Activated T-helper 2 cell treated with anti-CD3 and anti-CD28 coated beads, Interferon-gamma antibody, Interleukin-2, Interleukin-4, amounts not matched to agents 10 μg/mL and 5 μg/mL and 100 μg/mL, durations not matched to agents 14 hours and 24 hours and 36 hours (primary cell): ENCODE measurements at regions not wholly inside any gene's neighbourhood (a gene's known extent, or its start where the extent isn't known, plus 50 kb on each side); places are given as distances from the start of the nearest gene placed in this dataset.

ENCODE experiments used
- DNase-seq: peaks from one replicate; pipeline ENCODE4 v3.0.0; 2021; ENCODE audit warnings: low spot score
- H3K27ac Mint-ChIP-seq: one replicate; pipeline ENCODE4 v1.8.0; 2021; ENCODE audit warnings: mixed read lengths
- H3K27me3 Mint-ChIP-seq: one replicate; pipeline ENCODE4 v1.8.0; 2021; ENCODE audit warnings: low read depth, mixed read lengths
- H3K36me3 Mint-ChIP-seq: one replicate; pipeline ENCODE4 v1.8.0; 2021; ENCODE audit warnings: low read depth, mixed read lengths
- H3K4me1 Mint-ChIP-seq: one replicate; pipeline ENCODE4 v1.8.0; 2021; ENCODE audit warnings: low read depth, mixed read lengths
- H3K4me3 Mint-ChIP-seq: one replicate; pipeline ENCODE4 v1.8.0; 2021; ENCODE audit warnings: low read depth, mild to moderate bottlenecking, moderate library complexity, mixed read lengths
- H3K9me3 Mint-ChIP-seq: one replicate; pipeline ENCODE4 v1.8.0; 2021; ENCODE audit warnings: mixed read lengths
- intact Hi-C: fragments of 100-400 bp; cut with micrococcal nuclease; formaldehyde crosslinking; loops from one replicate; pipeline ENCODE4 v1.15.1; 2023

GRCh38 chr3:166456286-166456685 is 619.1 kb upstream of the BCHE start:
- Mint-ChIP-seq H3K27ac (no peak overlapping the region), H3K4me1 (no peaks in the 10 kb centered on the region), H3K36me3 (no peaks in the 10 kb centered on the region), H3K4me3 (no peak overlapping the region), H3K9me3 (peaks cover 36% of the 10 kb centered on the region), H3K27me3 (no peaks in the 10 kb centered on the region)
- no peak for DNase-seq
- intact Hi-C loops, result no loop called here

- H3K27ac Mint-ChIP-seq, result no peak overlapping the region
- H3K4me3 Mint-ChIP-seq, result no peak overlapping the region
- H3K27me3 Mint-ChIP-seq, result no peaks in the 10 kb centered on the region
- DNase-seq, result no peak
- peaks cover 33% of the 10 kb centered on the region for H3K9me3 Mint-ChIP-seq
- H3K4me1 Mint-ChIP-seq, result no peaks in the 10 kb centered on the region
- no peaks in the 10 kb centered on the region for H3K36me3 Mint-ChIP-seq
- intact Hi-C loops, result no loop called here
Observed at GRCh38 chr3:166455744-166456143, 618.5 kb upstream of the BCHE start.

GRCh38 chr3:166453478-166453877 is 616.3 kb upstream of the BCHE start:
- no peak overlapping the region for H3K4me3 Mint-ChIP-seq
- no peaks in the 10 kb centered on the region for H3K27me3 Mint-ChIP-seq
- H3K4me1 Mint-ChIP-seq, result no peaks in the 10 kb centered on the region
- intact Hi-C loops, result no loop called here
- peaks cover 27% of the 10 kb centered on the region for H3K9me3 Mint-ChIP-seq
- DNase-seq, result no peak
- H3K27ac Mint-ChIP-seq, result no peak overlapping the region
- no peaks in the 10 kb centered on the region for H3K36me3 Mint-ChIP-seq

GRCh38 chr3:166451997-166452396 is 614.8 kb upstream of the BCHE start:
- Mint-ChIP-seq H3K27ac (no peak overlapping the region), H3K4me3 (no peak overlapping the region), H3K4me1 (no peaks in the 10 kb centered on the region), H3K36me3 (no peaks in the 10 kb centered on the region), H3K9me3 (peaks cover 15% of the 10 kb centered on the region), H3K27me3 (no peaks in the 10 kb centered on the region)
- DNase-seq, result no peak
- intact Hi-C loops, result no loop called here

- Mint-ChIP-seq H3K36me3 (no peaks in the 10 kb centered on the region), H3K9me3 (peaks cover 12% of the 10 kb centered on the region), H3K4me1 (no peaks in the 10 kb centered on the region), H3K4me3 (no peak overlapping the region), H3K27ac (no peak overlapping the region), H3K27me3 (no peaks in the 10 kb centered on the region)
- DNase-seq, result no peak
- intact Hi-C loops, result no loop called here
Observed at GRCh38 chr3:166447513-166447912, 610.3 kb upstream of the BCHE start.

GRCh38 chr3:166446986-166447385 is 609.8 kb upstream of the BCHE start:
- Mint-ChIP-seq H3K27me3 (no peaks in the 10 kb centered on the region), H3K9me3 (peaks cover 10% of the 10 kb centered on the region), H3K27ac (no peak overlapping the region), H3K4me1 (no peaks in the 10 kb centered on the region), H3K36me3 (no peaks in the 10 kb centered on the region), H3K4me3 (no peak overlapping the region)
- DNase-seq, result no peak
- intact Hi-C loops, result no loop called here

- Mint-ChIP-seq H3K9me3 (peaks cover 7% of the 10 kb centered on the region), H3K27me3 (no peaks in the 10 kb centered on the region), H3K4me1 (no peaks in the 10 kb centered on the region), H3K4me3 (no peak overlapping the region), H3K36me3 (no peaks in the 10 kb centered on the region), H3K27ac (no peak overlapping the region)
- intact Hi-C loops, result no loop called here
- DNase-seq, result no peak
Observed at GRCh38 chr3:166446291-166446690, 609.1 kb upstream of the BCHE start.

- no peaks in the 10 kb centered on the region for H3K27me3 Mint-ChIP-seq
- H3K27ac Mint-ChIP-seq, result no peak overlapping the region
- no peak for DNase-seq
- H3K9me3 Mint-ChIP-seq, result peaks cover 11% of the 10 kb centered on the region
- H3K36me3 Mint-ChIP-seq, result no peaks in the 10 kb centered on the region
- intact Hi-C loops, result no loop called here
- no peaks in the 10 kb centered on the region for H3K4me1 Mint-ChIP-seq
- H3K4me3 Mint-ChIP-seq, result no peak overlapping the region
Observed at GRCh38 chr3:166445865-166446264, 608.6 kb upstream of the BCHE start.

GRCh38 chr3:166444756-166445155 is 607.5 kb upstream of the BCHE start:
- Mint-ChIP-seq H3K27ac (no peak overlapping the region), H3K9me3 (peaks cover 12% of the 10 kb centered on the region), H3K4me1 (no peaks in the 10 kb centered on the region), H3K36me3 (no peaks in the 10 kb centered on the region), H3K4me3 (no peak overlapping the region), H3K27me3 (no peaks in the 10 kb centered on the region)
- intact Hi-C loops, result no loop called here
- DNase-seq, result no peak

GRCh38 chr3:166444336-166444735 is 607.1 kb upstream of the BCHE start:
- intact Hi-C loops, result no loop called here
- Mint-ChIP-seq H3K27ac (no peak overlapping the region), H3K27me3 (no peaks in the 10 kb centered on the region), H3K4me3 (no peak overlapping the region), H3K9me3 (peaks cover 12% of the 10 kb centered on the region), H3K4me1 (no peaks in the 10 kb centered on the region), H3K36me3 (no peaks in the 10 kb centered on the region)
- DNase-seq, result no peak

DNA sequence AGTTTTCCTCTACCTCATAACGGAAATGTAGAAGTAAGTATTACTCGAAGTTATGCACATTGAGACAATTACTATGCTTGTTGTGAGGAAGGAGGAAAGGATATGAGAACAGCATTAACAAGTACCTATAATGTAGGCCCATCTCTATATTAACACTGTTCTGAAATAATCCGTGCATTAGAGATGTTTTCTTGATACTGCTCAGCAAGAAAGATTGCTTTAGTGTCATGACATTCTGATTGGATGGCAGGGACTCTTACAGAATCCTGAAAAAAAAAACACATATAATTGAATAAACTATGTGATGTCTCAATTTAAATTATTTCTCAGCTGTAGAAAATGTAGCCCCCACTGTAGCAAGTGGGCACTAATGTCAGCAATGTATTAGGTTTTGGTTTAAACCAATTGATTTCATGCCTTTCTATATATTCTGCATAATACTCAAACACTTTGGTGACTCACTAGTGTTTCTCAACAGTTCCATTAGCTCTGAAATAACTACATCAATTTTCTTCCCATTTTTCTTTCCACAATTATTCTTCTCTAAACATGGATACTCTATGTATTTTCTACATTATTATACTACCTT is 598.3 kb upstream of the BCHE start:
- no peaks in the 10 kb centered on the region for H3K27me3 Mint-ChIP-seq
- intact Hi-C loops, result no loop called here
- no peaks in the 10 kb centered on the region for H3K4me1 Mint-ChIP-seq
- no peaks in the 10 kb centered on the region for H3K36me3 Mint-ChIP-seq
- DNase-seq, result no peak
- no peak overlapping the region for H3K27ac Mint-ChIP-seq
- H3K4me3 Mint-ChIP-seq, result no peak overlapping the region
- peaks cover 1% of the 10 kb centered on the region for H3K9me3 Mint-ChIP-seq

DNA sequence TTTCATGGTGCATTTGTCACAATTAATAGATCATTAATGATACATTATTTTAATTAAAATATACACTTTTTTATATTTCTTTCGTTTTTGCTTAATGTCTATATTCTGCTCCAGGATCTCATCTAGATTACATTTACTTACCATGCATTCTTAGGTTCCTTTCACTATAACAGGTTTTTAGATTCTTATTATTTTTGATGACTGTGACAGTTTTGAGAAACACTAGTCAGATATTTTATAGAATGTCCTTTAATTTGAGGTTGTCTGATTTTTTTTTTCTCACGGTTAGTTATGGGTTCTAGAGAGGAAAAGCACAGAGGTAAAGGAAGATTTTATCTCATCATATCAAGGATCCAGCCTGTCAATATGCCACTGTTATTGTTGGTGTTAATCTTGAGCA is 595.8 kb upstream of the BCHE start:
- Mint-ChIP-seq H3K4me3 (no peak overlapping the region), H3K36me3 (no peaks in the 10 kb centered on the region), H3K27ac (no peak overlapping the region), H3K27me3 (no peaks in the 10 kb centered on the region), H3K9me3 (peaks cover 12% of the 10 kb centered on the region), H3K4me1 (no peaks in the 10 kb centered on the region)
- no peak for DNase-seq
- intact Hi-C loops, result no loop called here

GRCh38 chr3:166425900-166426611 is 588.8 kb upstream of the BCHE start:
- H3K4me1 Mint-ChIP-seq, result no peaks in the 10 kb centered on the region
- intact Hi-C loops, result no loop called here
- H3K9me3 Mint-ChIP-seq, result peaks cover 50% of the 10 kb centered on the region
- no peaks in the 10 kb centered on the region for H3K27me3 Mint-ChIP-seq
- H3K36me3 Mint-ChIP-seq, result no peaks in the 10 kb centered on the region
- no peak overlapping the region for H3K4me3 Mint-ChIP-seq
- H3K27ac Mint-ChIP-seq, result no peak overlapping the region
- DNase-seq, result no peak
